Bronchial epithelial cell (primary cell): ENCODE measurements at regions not wholly inside any gene's neighbourhood (a gene's known extent, or its start where the extent isn't known, plus 50 kb on each side); places are given as distances from the start of the nearest gene placed in this dataset.

ENCODE experiments used
- DNase-seq: peaks from one replicate; pipeline ENCODE4 v3.0.0-alpha.2; 2010; ENCODE audit warnings: low read depth
- FAIRE-seq: peaks from 2 replicates; lab custom pipeline; 2011; peaks lifted over from hg19 to GRCh38; lab: Jason Lieb, UNC
- H3K27me3 ChIP-seq: 2 replicates; pipeline ENCODE4 v1.5.1; 2011; ENCODE audit warnings: low read length; ENCODE audit not compliant: control insufficient read depth, insufficient read depth
- H3K36me3 ChIP-seq: 2 replicates; pipeline ENCODE4 v1.5.1; 2011; ENCODE audit warnings: low read length; ENCODE audit not compliant: control insufficient read depth, insufficient read depth
- H3K4me3 ChIP-seq: 2 replicates; pipeline ENCODE4 v1.5.1; 2011; ENCODE audit warnings: mild to moderate bottlenecking, low read depth, low read length, control low read depth
- CTCF ChIP-seq: IDR thresholded peaks from 2 replicates; pipeline ENCODE4 v1.5.1; 2011; ENCODE audit warnings: mild to moderate bottlenecking, moderate library complexity, low read length, control low read depth, inconsistent platforms; ENCODE audit not compliant: insufficient read depth, severe bottlenecking

DNA sequence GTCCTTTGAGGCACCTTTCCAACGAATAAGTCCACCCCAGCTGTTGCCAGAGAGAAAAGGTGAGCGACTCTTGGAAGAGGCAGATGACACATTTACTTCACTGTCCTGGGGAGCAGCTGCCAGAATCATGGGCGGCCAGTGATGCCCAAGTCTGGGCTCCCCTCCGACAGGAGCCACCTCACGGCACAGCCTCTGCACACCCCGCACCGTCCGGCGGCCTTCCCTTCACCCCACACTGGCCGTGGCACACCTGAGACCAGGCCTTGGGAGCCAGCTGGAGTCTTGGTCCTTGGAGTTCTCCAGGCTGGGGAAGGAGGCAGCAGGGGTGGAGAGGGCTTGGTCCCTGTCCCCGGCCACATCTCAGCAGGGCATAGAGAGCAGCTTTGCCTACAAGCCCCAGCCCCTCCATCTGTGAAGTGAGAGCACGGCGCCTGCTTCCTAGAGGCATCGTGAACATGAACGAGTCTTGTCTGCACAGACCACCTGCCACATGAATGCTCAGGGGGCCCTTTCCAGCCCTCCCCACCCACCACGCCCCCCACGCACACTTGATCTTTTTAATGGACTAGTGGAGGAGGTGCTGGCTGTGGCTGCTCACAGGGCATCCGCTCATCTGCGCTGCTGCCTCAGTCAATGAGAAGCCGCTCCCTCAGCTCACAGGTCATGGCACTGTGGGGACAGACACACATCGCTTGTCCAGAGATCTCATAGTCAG is 400.2 kb upstream of the MYT1L start:
- Histone ChIP-seq H3K27me3 (no peaks in the 10 kb centered on the region), H3K36me3 (no peaks in the 10 kb centered on the region)

GRCh38 chr2:2730301-2730833 is 399.3 kb upstream of the MYT1L start:
- DNase-seq = no peak
- TF ChIP-seq CTCF = no peak
- Histone ChIP-seq H3K27me3 (no peaks in the 10 kb centered on the region), H3K36me3 (no peaks in the 10 kb centered on the region), H3K4me3 (no peak overlapping the region)
- FAIRE-seq = no peak

More for the DNA sequence above, 400.2 kb upstream of the MYT1L start:
- H3K4me3 ChIP-seq = no peak overlapping the region
- FAIRE-seq (no peak), DNase-seq (no peak)
- no peak for TF ChIP-seq CTCF

DNA sequence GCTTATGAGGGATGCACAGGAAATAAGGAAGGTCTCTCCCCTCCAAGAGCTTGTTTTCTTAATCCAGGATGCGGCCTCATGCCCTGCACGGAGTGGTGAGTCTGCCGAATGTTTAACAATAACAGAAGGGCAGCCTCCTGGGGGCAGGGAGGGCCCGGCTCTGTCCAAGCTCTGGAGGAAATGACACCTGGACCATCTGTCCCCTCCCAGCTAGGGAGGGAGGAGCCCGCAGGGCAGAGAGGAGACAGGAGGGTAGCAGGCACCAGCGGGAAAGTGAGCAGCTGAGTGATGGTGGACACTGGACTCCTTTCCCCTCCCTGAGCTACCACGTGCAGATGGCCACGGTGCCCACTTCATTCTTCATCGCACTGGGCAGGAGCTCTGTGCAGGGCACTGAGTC is 398.2 kb upstream of the MYT1L start:
- Histone ChIP-seq H3K27me3 (no peaks in the 10 kb centered on the region), H3K4me3 (no peak overlapping the region), H3K36me3 (no peaks in the 10 kb centered on the region)
- DNase-seq = no peak
- no peak for FAIRE-seq
- no peak for TF ChIP-seq CTCF

DNA sequence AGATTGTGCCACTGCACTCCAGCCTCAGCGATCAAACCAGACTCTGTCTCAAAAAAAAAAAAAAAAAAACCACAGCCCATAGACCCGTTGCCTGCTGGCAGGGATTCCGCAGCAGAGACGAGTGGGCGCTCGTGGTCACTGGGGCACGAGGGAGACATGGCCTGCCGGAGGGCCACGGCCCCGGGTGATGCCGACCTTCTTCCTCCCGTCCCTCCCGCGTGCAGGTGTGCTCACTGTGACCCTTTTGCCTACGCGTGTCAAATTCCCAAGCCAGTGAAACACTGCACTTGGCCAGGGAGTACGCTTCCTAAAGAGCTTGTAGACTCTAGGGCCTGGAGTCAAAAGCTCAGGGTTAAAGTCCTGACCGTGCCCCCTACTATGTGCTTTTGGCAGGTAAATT is 397.6 kb upstream of the MYT1L start:
- Histone ChIP-seq H3K27me3 (no peaks in the 10 kb centered on the region), H3K36me3 (no peaks in the 10 kb centered on the region), H3K4me3 (no peak overlapping the region)
- no peak for TF ChIP-seq CTCF
- DNase-seq = no peak
- no peak for FAIRE-seq

- no peaks in the 10 kb centered on the region for H3K27me3 ChIP-seq
- no peak overlapping the region for H3K4me3 ChIP-seq
- no peak for DNase-seq
- no peaks in the 10 kb centered on the region for H3K36me3 ChIP-seq
- TF ChIP-seq CTCF = no peak
- no peak for FAIRE-seq
Measured at GRCh38 chr2:2727876-2728511, 396.9 kb upstream of the MYT1L start.
